ENCODE measurements at regions not wholly inside any gene's neighbourhood (a gene's known extent, or its start where the extent isn't known, plus 50 kb on each side); places are given as distances from the start of the nearest gene placed in this dataset.

GRCh38 chr2:61688369-61689334 is 150.5 kb upstream of the XPO1 start:
- TF ChIP-seq FOXP2 (optimal IDR thresholded peaks at IDR 0.05; ENCODE audit: borderline replicate concordance, extremely low read depth, extremely low read length, insufficient read depth) (no peak), REST (IDR thresholded peaks at IDR 0.05; ENCODE audit: insufficient read depth in 1 of 2, low read depth in 2 of 2, low read length in 2 of 2) (no peak), SIN3A (IDR thresholded peaks at IDR 0.05; ENCODE audit: borderline replicate concordance, insufficient read depth, low read length) (no peak), TAF1 (IDR thresholded peaks at IDR 0.05; ENCODE audit: borderline replicate concordance, insufficient read depth, low read length) (no peak), POLR2AphosphoS5 (IDR thresholded peaks at IDR 0.05; ENCODE audit: low read depth, low read length) (no peak)

- TF ChIP-seq FOXP2 (optimal IDR thresholded peaks at IDR 0.05; ENCODE audit: borderline replicate concordance, extremely low read depth, extremely low read length, insufficient read depth) (no peak), TAF1 (IDR thresholded peaks at IDR 0.05; ENCODE audit: borderline replicate concordance, insufficient read depth, low read length) (no peak), SIN3A (IDR thresholded peaks at IDR 0.05; ENCODE audit: borderline replicate concordance, insufficient read depth, low read length) (no peak), POLR2AphosphoS5 (IDR thresholded peaks at IDR 0.05; ENCODE audit: low read depth, low read length) (no peak)
These were observed 140.9 kb upstream of the XPO1 start for GRCh38 chr2:61679096-61679495.

- TF ChIP-seq REST (IDR thresholded peaks at IDR 0.05; ENCODE audit: insufficient read depth in 1 of 2, low read depth in 2 of 2, low read length in 2 of 2): no peak
- no peak for TF ChIP-seq SIN3A (IDR thresholded peaks at IDR 0.05; ENCODE audit: borderline replicate concordance, insufficient read depth, low read length)
- no peak for TF ChIP-seq POLR2AphosphoS5 (IDR thresholded peaks at IDR 0.05; ENCODE audit: low read depth, low read length)
- no peak for TF ChIP-seq TAF1 (IDR thresholded peaks at IDR 0.05; ENCODE audit: borderline replicate concordance, insufficient read depth, low read length)
- TF ChIP-seq FOXP2 (optimal IDR thresholded peaks at IDR 0.05; ENCODE audit: borderline replicate concordance, extremely low read depth, extremely low read length, insufficient read depth): no peak
These were observed 139.8 kb upstream of the XPO1 start for GRCh38 chr2:61677942-61678341.

- TF ChIP-seq FOXP2 (optimal IDR thresholded peaks at IDR 0.05; ENCODE audit: borderline replicate concordance, extremely low read depth, extremely low read length, insufficient read depth) (no peak), POLR2AphosphoS5 (IDR thresholded peaks at IDR 0.05; ENCODE audit: low read depth, low read length) (no peak), REST (IDR thresholded peaks at IDR 0.05; ENCODE audit: insufficient read depth in 1 of 2, low read depth in 2 of 2, low read length in 2 of 2) (no peak), TAF1 (IDR thresholded peaks at IDR 0.05; ENCODE audit: borderline replicate concordance, insufficient read depth, low read length) (no peak), SIN3A (IDR thresholded peaks at IDR 0.05; ENCODE audit: borderline replicate concordance, insufficient read depth, low read length) (no peak)
These were observed 139.2 kb upstream of the XPO1 start for GRCh38 chr2:61677306-61677705.

- no peak for TF ChIP-seq SIN3A (IDR thresholded peaks at IDR 0.05; ENCODE audit: borderline replicate concordance, insufficient read depth, low read length)
- no peak for TF ChIP-seq POLR2AphosphoS5 (IDR thresholded peaks at IDR 0.05; ENCODE audit: low read depth, low read length)
- TF ChIP-seq TAF1 (IDR thresholded peaks at IDR 0.05; ENCODE audit: borderline replicate concordance, insufficient read depth, low read length): no peak
- no peak for TF ChIP-seq REST (IDR thresholded peaks at IDR 0.05; ENCODE audit: insufficient read depth in 1 of 2, low read depth in 2 of 2, low read length in 2 of 2)
- TF ChIP-seq FOXP2 (optimal IDR thresholded peaks at IDR 0.05; ENCODE audit: borderline replicate concordance, extremely low read depth, extremely low read length, insufficient read depth): no peak
These were observed 137.0 kb upstream of the XPO1 start for GRCh38 chr2:61675204-61675603.

Data from PFSK-1 (cell line).